Activated B cell treated with CpG ODN at 0.5 μM for 24 hours (primary cell): ENCODE measurements at regions not wholly inside any gene's neighbourhood (a gene's known extent, or its start where the extent isn't known, plus 50 kb on each side); places are given as distances from the start of the nearest gene placed in this dataset.

Source experiments
- ATAC-seq: fragments of 200-7000 bp; cut with Tn5 transposase; one replicate; pipeline ENCODE4 v1.10.0; 2021; ENCODE audit warnings: low read depth, mild to moderate bottlenecking, moderate library complexity
- CTCF ChIA-PET: fragments of 350-600 bp; sonication (Branson Sonifier 250); formaldehyde crosslinking; loops from one replicate; lab custom pipeline; 2021; ENCODE audit warnings: antibody characterized with exemption; lab: Charles Lee
- POLR2A ChIA-PET: fragments of 350-600 bp; sonication (Branson Sonifier 250); formaldehyde crosslinking; loops from one replicate; lab custom pipeline; 2021; ENCODE audit warnings: antibody characterized with exemption; lab: Charles Lee
- DNase-seq: peaks from one replicate; pipeline ENCODE4 v3.0.0; 2022
- H3K27ac Mint-ChIP-seq: one replicate; pipeline ENCODE4 v1.8.0; 2020; ENCODE audit warnings: mixed read lengths
- H3K27me3 Mint-ChIP-seq: one replicate; pipeline ENCODE4 v1.8.0; 2021; ENCODE audit warnings: mixed read lengths
- H3K36me3 Mint-ChIP-seq: one replicate; pipeline ENCODE4 v1.8.0; 2021; ENCODE audit warnings: low read depth, mixed read lengths
- H3K4me1 Mint-ChIP-seq: one replicate; pipeline ENCODE4 v1.8.0; 2021; ENCODE audit warnings: mixed read lengths
- H3K4me3 Mint-ChIP-seq: one replicate; pipeline ENCODE4 v1.8.0; 2020; ENCODE audit warnings: mild to moderate bottlenecking, mixed read lengths
- H3K9me3 Mint-ChIP-seq: one replicate; pipeline ENCODE4 v1.8.0; 2020; ENCODE audit warnings: mixed read lengths
- CTCF ChIP-seq: fragments of 200-600 bp; IDR thresholded peaks from one replicate; pipeline ENCODE4 v1.8.0; 2022; ENCODE audit warnings: antibody characterized with exemption, mild to moderate bottlenecking
- intact Hi-C: fragments of 100-400 bp; cut with micrococcal nuclease; formaldehyde crosslinking; loops from one replicate; pipeline ENCODE4 v1.15.1; 2024

GRCh38 chr6:94597487-94597886 is 979.8 kb upstream of the MANEA start:
- DNase-seq = no peak
- Mint-ChIP-seq H3K4me3 (no peak overlapping the region), H3K9me3 (no peaks in the 10 kb centered on the region), H3K27me3 (no peaks in the 10 kb centered on the region), H3K4me1 (no peaks in the 10 kb centered on the region), H3K27ac (no peak overlapping the region), H3K36me3 (no peaks in the 10 kb centered on the region)
- TF ChIP-seq CTCF = no peak
- ChIA-PET CTCF (no interaction called here), POLR2A (no interaction called here)
- intact Hi-C loops = no loop called here
- ATAC-seq = no peak

- Mint-ChIP-seq H3K9me3 (peaks cover 2% of the 10 kb centered on the region), H3K27ac (no peak overlapping the region), H3K36me3 (no peaks in the 10 kb centered on the region), H3K4me1 (no peaks in the 10 kb centered on the region), H3K4me3 (no peak overlapping the region), H3K27me3 (no peaks in the 10 kb centered on the region)
- ChIA-PET POLR2A (no interaction called here), CTCF (no interaction called here)
- DNase-seq (no peak), ATAC-seq (no peak)
- intact Hi-C loops = no loop called here
- TF ChIP-seq CTCF = no peak
Observed at GRCh38 chr6:94590416-94590815, 986.9 kb upstream of the MANEA start.

- Mint-ChIP-seq H3K4me3 (no peak overlapping the region), H3K4me1 (no peaks in the 10 kb centered on the region), H3K27me3 (no peaks in the 10 kb centered on the region), H3K9me3 (peaks cover 6% of the 10 kb centered on the region), H3K27ac (no peak overlapping the region), H3K36me3 (no peaks in the 10 kb centered on the region)
- TF ChIP-seq CTCF = no peak
- no peak for DNase-seq
- intact Hi-C loops = no loop called here
- ATAC-seq = no peak
- POLR2A ChIA-PET = no interaction called here
- CTCF ChIA-PET = no interaction called here
Observed at GRCh38 chr6:94588301-94588700, 989.0 kb upstream of the MANEA start.

- no peaks in the 10 kb centered on the region for H3K27me3 Mint-ChIP-seq
- no peak overlapping the region for H3K4me3 Mint-ChIP-seq
- no peaks in the 10 kb centered on the region for H3K4me1 Mint-ChIP-seq
- H3K36me3 Mint-ChIP-seq = no peaks in the 10 kb centered on the region
- peaks cover 6% of the 10 kb centered on the region for H3K9me3 Mint-ChIP-seq
- ChIA-PET POLR2A (no interaction called here), CTCF (no interaction called here)
- no peak for TF ChIP-seq CTCF
- DNase-seq (no peak), ATAC-seq (no peak)
- intact Hi-C loops = no loop called here
- no peak overlapping the region for H3K27ac Mint-ChIP-seq
Observed at GRCh38 chr6:94584211-94584610, 993.1 kb upstream of the MANEA start.

GRCh38 chr6:94570581-94570980 is 1006.8 kb upstream of the MANEA start:
- no peak for TF ChIP-seq CTCF

More at GRCh38 chr6:94570581-94570980, 1006.8 kb upstream of the MANEA start:
- no peak for DNase-seq
- CTCF ChIA-PET = no interaction called here
- H3K27me3 Mint-ChIP-seq = no peaks in the 10 kb centered on the region
- H3K9me3 Mint-ChIP-seq = peaks cover 5% of the 10 kb centered on the region
- no peak for ATAC-seq
- H3K27ac Mint-ChIP-seq = no peak overlapping the region
- no peak overlapping the region for H3K4me3 Mint-ChIP-seq
- H3K36me3 Mint-ChIP-seq = no peaks in the 10 kb centered on the region
- POLR2A ChIA-PET = no interaction called here
- intact Hi-C loops = no loop called here
- H3K4me1 Mint-ChIP-seq = no peaks in the 10 kb centered on the region
